ENCODE measurements at regions not wholly inside any gene's neighbourhood (a gene's known extent, or its start where the extent isn't known, plus 50 kb on each side); places are given as distances from the start of the nearest gene placed in this dataset.
A peak's percentile ranks its signal among the peaks of the same experiment; 100 is the strongest.

- no peaks in the 10 kb centered on the region for H3K36me3 ChIP-seq (ENCODE audit: control insufficient read depth in 2 of 2, insufficient read depth in 2 of 2, low read length in 2 of 2)
- no peak overlapping the region for H3K9ac ChIP-seq (ENCODE audit: low read depth in 1 of 2, low read length in 2 of 2)
- no peak overlapping the region for H3K4me3 ChIP-seq (ENCODE audit: low read length in 2 of 2)
- no peaks in the 10 kb centered on the region for H3K9me3 ChIP-seq (ENCODE audit: control insufficient read depth in 2 of 2, low read length in 2 of 2)
- H3K4me1 ChIP-seq (ENCODE audit: control insufficient read depth in 2 of 2, insufficient read depth in 2 of 2, low read length in 2 of 2), result no peaks in the 10 kb centered on the region
- no peaks in the 10 kb centered on the region for H3K27me3 ChIP-seq (ENCODE audit: control insufficient read depth in 2 of 2, insufficient read depth in 2 of 2, low read length in 2 of 2)
- H3K27ac ChIP-seq (ENCODE audit: low read depth in 2 of 2, low read length in 2 of 2), result no peak overlapping the region
Observed at GRCh38 chr5:173762930-173763329, 125.2 kb upstream of the CPEB4 start.

GRCh38 chr5:173763410-173763809, 124.7 kb upstream of the CPEB4 start:
- Histone ChIP-seq H3K4me3 (ENCODE audit: low read length in 2 of 2) (no peak overlapping the region), H3K9ac (ENCODE audit: low read depth in 1 of 2, low read length in 2 of 2) (no peak overlapping the region), H3K4me1 (ENCODE audit: control insufficient read depth in 2 of 2, insufficient read depth in 2 of 2, low read length in 2 of 2) (no peaks in the 10 kb centered on the region), H3K27me3 (ENCODE audit: control insufficient read depth in 2 of 2, insufficient read depth in 2 of 2, low read length in 2 of 2) (no peaks in the 10 kb centered on the region), H3K27ac (ENCODE audit: low read depth in 2 of 2, low read length in 2 of 2) (no peak overlapping the region), H3K9me3 (ENCODE audit: control insufficient read depth in 2 of 2, low read length in 2 of 2) (no peaks in the 10 kb centered on the region), H3K36me3 (ENCODE audit: control insufficient read depth in 2 of 2, insufficient read depth in 2 of 2, low read length in 2 of 2) (no peaks in the 10 kb centered on the region)

DNA sequence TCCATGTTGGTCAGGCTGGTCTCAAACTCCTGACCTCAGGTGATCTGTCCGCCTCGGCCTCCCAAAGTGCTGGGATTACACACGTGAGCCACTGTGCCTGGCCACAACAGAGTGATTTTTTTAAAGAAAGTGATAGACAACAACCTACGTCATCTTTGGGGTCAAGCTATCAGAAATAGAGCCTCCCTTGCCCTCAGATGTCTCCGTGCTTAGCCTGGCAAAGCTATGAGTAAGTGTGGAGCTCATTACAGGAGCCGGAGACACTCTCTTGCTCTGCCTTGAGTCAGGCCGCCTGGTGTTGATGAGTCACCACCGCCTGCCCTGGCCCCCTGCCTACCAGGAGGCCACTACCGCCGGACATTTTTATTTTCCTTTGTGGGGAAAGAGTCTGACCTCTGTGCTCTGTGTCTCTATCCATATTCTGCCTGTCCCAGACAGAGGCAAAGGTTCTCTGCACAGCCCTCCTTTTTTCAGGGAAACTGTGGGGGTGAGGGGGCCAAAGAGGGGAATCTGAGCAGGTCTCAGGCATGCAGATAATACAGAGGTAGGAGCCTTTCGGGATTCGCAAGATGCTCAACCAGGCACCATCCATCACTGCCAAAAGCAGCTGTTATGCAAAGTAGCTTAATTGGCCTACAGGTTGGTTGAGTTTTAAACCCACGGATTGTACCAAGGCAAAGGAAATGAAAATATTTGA, 123.7 kb upstream of the CPEB4 start:
- Histone ChIP-seq H3K4me1 (ENCODE audit: control insufficient read depth in 2 of 2, insufficient read depth in 2 of 2, low read length in 2 of 2) (no peaks in the 10 kb centered on the region), H3K36me3 (ENCODE audit: control insufficient read depth in 2 of 2, insufficient read depth in 2 of 2, low read length in 2 of 2) (no peaks in the 10 kb centered on the region), H3K9ac (ENCODE audit: low read depth in 1 of 2, low read length in 2 of 2) (no peak overlapping the region), H3K27ac (ENCODE audit: low read depth in 2 of 2, low read length in 2 of 2) (no peak overlapping the region), H3K27me3 (ENCODE audit: control insufficient read depth in 2 of 2, insufficient read depth in 2 of 2, low read length in 2 of 2) (no peaks in the 10 kb centered on the region), H3K9me3 (ENCODE audit: control insufficient read depth in 2 of 2, low read length in 2 of 2) (no peaks in the 10 kb centered on the region), H3K4me3 (ENCODE audit: low read length in 2 of 2) (no peak overlapping the region)

- H3K4me1 ChIP-seq (ENCODE audit: control insufficient read depth in 2 of 2, insufficient read depth in 2 of 2, low read length in 2 of 2), result no peaks in the 10 kb centered on the region
- H3K27me3 ChIP-seq (ENCODE audit: control insufficient read depth in 2 of 2, insufficient read depth in 2 of 2, low read length in 2 of 2), result no peaks in the 10 kb centered on the region
- H3K36me3 ChIP-seq (ENCODE audit: control insufficient read depth in 2 of 2, insufficient read depth in 2 of 2, low read length in 2 of 2), result no peaks in the 10 kb centered on the region
- H3K9me3 ChIP-seq (ENCODE audit: control insufficient read depth in 2 of 2, low read length in 2 of 2), result no peaks in the 10 kb centered on the region
- H3K9ac ChIP-seq (ENCODE audit: low read depth in 1 of 2, low read length in 2 of 2), result no peak overlapping the region
- no peak overlapping the region for H3K27ac ChIP-seq (ENCODE audit: low read depth in 2 of 2, low read length in 2 of 2)
- H3K4me3 ChIP-seq (ENCODE audit: low read length in 2 of 2), result no peak overlapping the region
Observed at GRCh38 chr5:173765029-173765644, 123.0 kb upstream of the CPEB4 start.

DNA sequence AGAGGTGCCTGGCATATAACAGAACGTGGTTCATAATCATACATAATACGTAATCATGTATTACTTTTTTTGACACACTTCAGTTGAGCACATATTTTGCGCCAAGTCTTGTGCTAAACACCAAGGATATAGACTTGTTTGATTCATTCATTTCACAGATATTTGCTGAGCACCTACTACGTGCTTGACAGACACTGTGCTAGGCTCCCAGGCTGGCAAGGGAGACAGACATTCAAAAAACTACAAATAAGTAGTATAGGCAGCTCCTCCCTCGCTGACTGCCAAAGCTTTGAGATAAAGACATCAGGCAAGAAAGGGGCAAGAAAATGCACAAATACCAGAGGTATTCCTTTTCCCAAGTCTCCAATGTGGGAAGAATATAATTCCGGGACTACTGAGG, 122.5 kb upstream of the CPEB4 start:
- Histone ChIP-seq H3K27ac (ENCODE audit: low read depth in 2 of 2, low read length in 2 of 2) (peak overlapping the region in 1 of 2 donors; percentile 57), H3K27me3 (ENCODE audit: control insufficient read depth in 2 of 2, insufficient read depth in 2 of 2, low read length in 2 of 2) (no peaks in the 10 kb centered on the region), H3K9ac (ENCODE audit: low read depth in 1 of 2, low read length in 2 of 2) (peak overlapping the region in 1 of 2 donors; percentile 38), H3K9me3 (ENCODE audit: control insufficient read depth in 2 of 2, low read length in 2 of 2) (no peaks in the 10 kb centered on the region), H3K36me3 (ENCODE audit: control insufficient read depth in 2 of 2, insufficient read depth in 2 of 2, low read length in 2 of 2) (no peaks in the 10 kb centered on the region), H3K4me3 (ENCODE audit: low read length in 2 of 2) (no peak overlapping the region), H3K4me1 (ENCODE audit: control insufficient read depth in 2 of 2, insufficient read depth in 2 of 2, low read length in 2 of 2) (no peaks in the 10 kb centered on the region)

GRCh38 chr5:173767574-173768266, 120.4 kb upstream of the CPEB4 start:
- Histone ChIP-seq H3K4me1 (ENCODE audit: control insufficient read depth in 2 of 2, insufficient read depth in 2 of 2, low read length in 2 of 2) (peaks cover 8 to 12% of the 10 kb centered on the region in 2 donors), H3K9ac (ENCODE audit: low read depth in 1 of 2, low read length in 2 of 2) (no peak overlapping the region), H3K27me3 (ENCODE audit: control insufficient read depth in 2 of 2, insufficient read depth in 2 of 2, low read length in 2 of 2) (no peaks in the 10 kb centered on the region), H3K9me3 (ENCODE audit: control insufficient read depth in 2 of 2, low read length in 2 of 2) (no peaks in the 10 kb centered on the region), H3K4me3 (ENCODE audit: low read length in 2 of 2) (no peak overlapping the region), H3K27ac (ENCODE audit: low read depth in 2 of 2, low read length in 2 of 2) (no peak overlapping the region), H3K36me3 (ENCODE audit: control insufficient read depth in 2 of 2, insufficient read depth in 2 of 2, low read length in 2 of 2) (no peaks in the 10 kb centered on the region)

DNA sequence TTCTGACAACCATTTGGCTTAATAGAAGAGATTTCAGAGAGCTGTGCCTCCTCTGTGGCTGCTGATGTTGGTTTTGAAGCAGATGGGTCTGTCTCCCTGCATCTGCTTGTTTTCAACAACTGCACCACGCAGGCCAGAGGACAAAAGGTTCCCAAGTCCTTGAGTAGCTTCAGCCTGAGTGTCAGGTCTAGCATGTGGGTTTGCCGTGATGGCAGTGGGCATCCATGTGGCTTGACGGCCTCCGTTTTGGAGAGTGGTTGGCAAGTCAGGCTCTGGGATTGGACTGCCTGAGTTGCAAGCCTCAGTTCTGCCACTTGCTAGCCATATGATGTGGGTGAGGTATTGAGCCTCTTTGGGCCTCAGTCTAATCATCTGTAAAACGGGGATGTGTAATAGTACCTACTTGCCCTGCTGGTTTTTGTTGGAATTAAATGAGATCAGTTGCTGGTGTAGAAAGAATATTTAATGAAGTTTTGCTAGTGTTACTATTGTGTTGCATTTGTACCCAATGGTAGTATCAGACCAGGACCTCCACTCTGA, 119.8 kb upstream of the CPEB4 start:
- H3K27ac ChIP-seq (ENCODE audit: low read depth in 2 of 2, low read length in 2 of 2), result no peak overlapping the region
- no peaks in the 10 kb centered on the region for H3K27me3 ChIP-seq (ENCODE audit: control insufficient read depth in 2 of 2, insufficient read depth in 2 of 2, low read length in 2 of 2)
- no peak overlapping the region for H3K4me3 ChIP-seq (ENCODE audit: low read length in 2 of 2)
- no peaks in the 10 kb centered on the region for H3K9me3 ChIP-seq (ENCODE audit: control insufficient read depth in 2 of 2, low read length in 2 of 2)
- no peaks in the 10 kb centered on the region for H3K36me3 ChIP-seq (ENCODE audit: control insufficient read depth in 2 of 2, insufficient read depth in 2 of 2, low read length in 2 of 2)
- H3K4me1 ChIP-seq (ENCODE audit: control insufficient read depth in 2 of 2, insufficient read depth in 2 of 2, low read length in 2 of 2), result peaks cover 8 to 12% of the 10 kb centered on the region in 2 donors
- H3K9ac ChIP-seq (ENCODE audit: low read depth in 1 of 2, low read length in 2 of 2), result no peak overlapping the region

DNA sequence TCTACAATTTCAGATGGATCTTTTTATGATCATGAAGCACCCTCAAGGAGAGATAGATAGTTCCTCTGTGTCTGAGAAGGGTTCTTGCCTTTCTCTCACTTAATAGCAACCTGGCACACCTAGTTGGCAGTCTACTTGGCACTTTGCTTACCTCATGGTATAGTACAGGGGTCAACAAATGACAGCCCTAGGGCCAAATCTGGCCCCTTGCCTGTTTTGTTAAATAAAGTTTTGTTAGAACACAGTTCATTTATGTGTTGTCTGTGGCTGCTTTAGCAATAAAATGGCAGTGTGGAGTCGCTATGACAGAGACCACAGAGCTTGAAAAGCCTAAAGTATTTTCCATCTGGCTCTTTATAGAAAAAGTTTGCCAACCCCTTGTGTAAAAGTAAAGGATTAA, 119.3 kb upstream of the CPEB4 start:
- no peaks in the 10 kb centered on the region for H3K9me3 ChIP-seq (ENCODE audit: control insufficient read depth in 2 of 2, low read length in 2 of 2)
- no peak overlapping the region for H3K9ac ChIP-seq (ENCODE audit: low read depth in 1 of 2, low read length in 2 of 2)
- H3K4me3 ChIP-seq (ENCODE audit: low read length in 2 of 2), result no peak overlapping the region
- H3K27ac ChIP-seq (ENCODE audit: low read depth in 2 of 2, low read length in 2 of 2), result no peak overlapping the region
- H3K27me3 ChIP-seq (ENCODE audit: control insufficient read depth in 2 of 2, insufficient read depth in 2 of 2, low read length in 2 of 2), result no peaks in the 10 kb centered on the region
- H3K4me1 ChIP-seq (ENCODE audit: control insufficient read depth in 2 of 2, insufficient read depth in 2 of 2, low read length in 2 of 2), result peaks cover 8 to 12% of the 10 kb centered on the region in 2 donors
- H3K36me3 ChIP-seq (ENCODE audit: control insufficient read depth in 2 of 2, insufficient read depth in 2 of 2, low read length in 2 of 2), result no peaks in the 10 kb centered on the region

GRCh38 chr5:173770637-173771036, 117.5 kb upstream of the CPEB4 start:
- no peaks in the 10 kb centered on the region for H3K27me3 ChIP-seq (ENCODE audit: control insufficient read depth in 2 of 2, insufficient read depth in 2 of 2, low read length in 2 of 2)
- H3K4me1 ChIP-seq (ENCODE audit: control insufficient read depth in 2 of 2, insufficient read depth in 2 of 2, low read length in 2 of 2), result peaks cover 8 to 12% of the 10 kb centered on the region in 2 donors
- no peaks in the 10 kb centered on the region for H3K9me3 ChIP-seq (ENCODE audit: control insufficient read depth in 2 of 2, low read length in 2 of 2)
- H3K36me3 ChIP-seq (ENCODE audit: control insufficient read depth in 2 of 2, insufficient read depth in 2 of 2, low read length in 2 of 2), result no peaks in the 10 kb centered on the region
- no peak overlapping the region for H3K27ac ChIP-seq (ENCODE audit: low read depth in 2 of 2, low read length in 2 of 2)
- no peak overlapping the region for H3K4me3 ChIP-seq (ENCODE audit: low read length in 2 of 2)
- no peak overlapping the region for H3K9ac ChIP-seq (ENCODE audit: low read depth in 1 of 2, low read length in 2 of 2)

DNA sequence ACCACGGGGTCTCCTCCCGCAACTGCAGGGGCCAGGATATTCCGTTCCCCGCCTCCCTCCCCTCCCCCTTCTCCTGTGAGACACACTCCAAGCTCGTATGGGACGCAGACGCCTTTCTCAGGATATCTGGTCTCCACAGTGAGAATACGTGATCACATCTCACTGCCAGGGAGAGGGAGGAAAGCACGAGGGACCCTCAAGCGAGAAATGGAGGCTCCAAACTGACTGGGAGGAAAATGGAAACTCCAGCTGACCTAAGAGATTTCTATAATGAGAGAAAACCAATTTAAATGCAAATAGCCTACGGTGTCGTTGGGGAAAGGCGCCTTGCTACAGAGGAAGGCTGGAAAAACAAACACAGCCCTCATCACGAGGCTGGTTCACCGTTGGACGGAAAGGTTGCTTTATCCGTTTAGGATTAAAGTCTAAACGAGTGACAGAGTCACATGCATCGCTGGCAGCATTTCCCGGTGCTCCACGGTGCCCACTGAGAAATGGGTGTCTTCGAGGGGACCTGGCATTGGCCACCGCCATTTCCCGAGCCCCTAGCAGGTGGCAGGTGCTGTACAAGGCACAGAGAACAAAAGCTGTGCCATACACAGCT, 116.9 kb upstream of the CPEB4 start:
- H3K27me3 ChIP-seq (ENCODE audit: control insufficient read depth in 2 of 2, insufficient read depth in 2 of 2, low read length in 2 of 2), result no peaks in the 10 kb centered on the region
- H3K4me1 ChIP-seq (ENCODE audit: control insufficient read depth in 2 of 2, insufficient read depth in 2 of 2, low read length in 2 of 2), result peaks cover 8 to 12% of the 10 kb centered on the region in 2 donors
- H3K9ac ChIP-seq (ENCODE audit: low read depth in 1 of 2, low read length in 2 of 2), result peak overlapping the region; percentile 27 to 52
- H3K36me3 ChIP-seq (ENCODE audit: control insufficient read depth in 2 of 2, insufficient read depth in 2 of 2, low read length in 2 of 2), result no peaks in the 10 kb centered on the region
- H3K27ac ChIP-seq (ENCODE audit: low read depth in 2 of 2, low read length in 2 of 2), result no peak overlapping the region
- no peaks in the 10 kb centered on the region for H3K9me3 ChIP-seq (ENCODE audit: control insufficient read depth in 2 of 2, low read length in 2 of 2)
- peak overlapping the region; percentile 3 to 20 for H3K4me3 ChIP-seq (ENCODE audit: low read length in 2 of 2)
